Uterus (tissue), 2 donors: ENCODE measurements at regions not wholly inside any gene's neighbourhood (a gene's known extent, or its start where the extent isn't known, plus 50 kb on each side); places are given as distances from the start of the nearest gene placed in this dataset.

Source experiments
- POLR2A ChIP-seq, 2 donors: fragments of 450-650 bp; IDR thresholded peaks; one replicate each; pipeline ENCODE4 v1.6.1; 2016; ENCODE audit warnings: antibody characterized with exemption in 2 of 2, mild to moderate bottlenecking in 1 of 2, moderate library complexity in 1 of 2
- TF ChIP-seq, protein P1 (sequence below), 4 experiments: fragments of 200-600 bp in 2 of 4; fragments of 450-650 bp in 2 of 4; sonication (generic) in 2 of 4; IDR thresholded peaks; one replicate each; pipeline ENCODE4 v1.5.1; 2016 to 2019; ENCODE audit warnings: antibody characterized with exemption in 4 of 4, mild to moderate bottlenecking in 2 of 4, moderate library complexity in 1 of 4

GRCh38 chr4:58734030-58734674 lies 1624.0 kb upstream of the IGFBP7 start:
- TF ChIP-seq, protein P1, sequence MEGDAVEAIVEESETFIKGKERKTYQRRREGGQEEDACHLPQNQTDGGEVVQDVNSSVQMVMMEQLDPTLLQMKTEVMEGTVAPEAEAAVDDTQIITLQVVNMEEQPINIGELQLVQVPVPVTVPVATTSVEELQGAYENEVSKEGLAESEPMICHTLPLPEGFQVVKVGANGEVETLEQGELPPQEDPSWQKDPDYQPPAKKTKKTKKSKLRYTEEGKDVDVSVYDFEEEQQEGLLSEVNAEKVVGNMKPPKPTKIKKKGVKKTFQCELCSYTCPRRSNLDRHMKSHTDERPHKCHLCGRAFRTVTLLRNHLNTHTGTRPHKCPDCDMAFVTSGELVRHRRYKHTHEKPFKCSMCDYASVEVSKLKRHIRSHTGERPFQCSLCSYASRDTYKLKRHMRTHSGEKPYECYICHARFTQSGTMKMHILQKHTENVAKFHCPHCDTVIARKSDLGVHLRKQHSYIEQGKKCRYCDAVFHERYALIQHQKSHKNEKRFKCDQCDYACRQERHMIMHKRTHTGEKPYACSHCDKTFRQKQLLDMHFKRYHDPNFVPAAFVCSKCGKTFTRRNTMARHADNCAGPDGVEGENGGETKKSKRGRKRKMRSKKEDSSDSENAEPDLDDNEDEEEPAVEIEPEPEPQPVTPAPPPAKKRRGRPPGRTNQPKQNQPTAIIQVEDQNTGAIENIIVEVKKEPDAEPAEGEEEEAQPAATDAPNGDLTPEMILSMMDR (IDR thresholded peaks at IDR 0.05): no peak
- no peak for TF ChIP-seq POLR2A (IDR thresholded peaks at IDR 0.05)
